ENCODE measurements at regions not wholly inside any gene's neighbourhood (a gene's known extent, or its start where the extent isn't known, plus 50 kb on each side); places are given as distances from the start of the nearest gene placed in this dataset.

DNA sequence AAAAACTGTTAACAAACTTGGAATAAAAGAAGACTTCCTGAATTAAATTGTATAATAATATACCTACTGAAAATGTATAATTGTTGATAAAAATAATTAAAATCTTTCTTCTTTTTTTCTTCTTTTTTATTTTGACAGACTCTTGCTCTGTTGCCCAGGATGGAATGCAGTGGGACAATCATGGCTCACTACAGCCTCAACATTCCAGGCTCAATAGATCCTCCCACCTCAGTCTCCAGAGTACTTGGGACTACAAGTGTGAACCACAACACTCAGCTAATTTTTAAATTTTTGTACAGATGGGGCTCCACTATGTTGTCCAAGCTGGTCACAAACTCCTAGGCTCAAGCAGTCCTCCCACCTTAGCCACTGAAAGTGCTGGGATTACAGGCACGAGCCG, 1063.8 kb upstream of the CNTN5 start:
- WGBS (ENCODE audit: insufficient coverage): no CpG with 5 or more reads among the region's 2 CpGs
- Histone ChIP-seq H3K4me1 (ENCODE audit: control insufficient read depth in 2 of 2, insufficient read depth in 2 of 2, low read length in 2 of 2) (no peaks in the 10 kb centered on the region), H3K27ac (ENCODE audit: low read length in 2 of 2) (no peak overlapping the region), H3K27me3 (replicated peaks in 1 of 4; ENCODE audit: control extremely low read depth in 1 of 4, control insufficient read depth in 3 of 4, insufficient read depth in 4 of 4, low read length in 3 of 4) (no peaks in the 10 kb centered on the region), H3K9me3 (ENCODE audit: control extremely low read depth in 1 of 3, control insufficient read depth in 2 of 3, insufficient read depth in 1 of 3, low read length in 2 of 3) (no peaks in the 10 kb centered on the region), H4K20me1 (ENCODE audit: control insufficient read depth, insufficient read depth, low read length, poor library complexity, severe bottlenecking) (no peaks in the 10 kb centered on the region), H2AFZ (ENCODE audit: insufficient read depth, low read depth, low read length, poor library complexity, severe bottlenecking) (no peak overlapping the region), H3K36me3 (replicated peaks in 1 of 2; ENCODE audit: control extremely low read depth in 1 of 2, control insufficient read depth in 1 of 2, extremely low read depth in 1 of 2, insufficient read depth in 2 of 2, low read length in 1 of 2) (no peaks in the 10 kb centered on the region), H3K9ac (ENCODE audit: low read length) (no peak overlapping the region), H3K79me2 (ENCODE audit: control insufficient read depth, insufficient read depth, low read length) (no peaks in the 10 kb centered on the region), H3K4me2 (replicated peaks; ENCODE audit: low read depth, low read length, poor library complexity, severe bottlenecking) (no peak overlapping the region), H3K4me3 (ENCODE audit: control extremely low read depth in 1 of 5, extremely low read depth in 1 of 5, insufficient read depth in 1 of 5, low read depth in 2 of 5, low read length in 4 of 5) (no peak overlapping the region)
- ChIA-PET CTCF (no interaction called here), POLR2A (no interaction called here)
- H3K4me3 Mint-ChIP-seq: no peak overlapping the region
- TF ChIP-seq EZH2 (IDR thresholded peaks at IDR 0.05; ENCODE audit: borderline replicate concordance, insufficient read depth, low read depth, low read length, poor library complexity, severe bottlenecking): no peak
- no peak overlapping the region for H3K27ac Mint-ChIP-seq
- H3K9me3 Mint-ChIP-seq (ENCODE audit: insufficient read depth): peaks cover 8% of the 10 kb centered on the region
- DNase-seq: no peak
- ATAC-seq (ENCODE audit: low read depth): no peak
- H3K4me1 Mint-ChIP-seq: no peaks in the 10 kb centered on the region
- intact Hi-C loops (cut with micrococcal nuclease): no loop called here
- H3K27me3 Mint-ChIP-seq: no peaks in the 10 kb centered on the region

DNA sequence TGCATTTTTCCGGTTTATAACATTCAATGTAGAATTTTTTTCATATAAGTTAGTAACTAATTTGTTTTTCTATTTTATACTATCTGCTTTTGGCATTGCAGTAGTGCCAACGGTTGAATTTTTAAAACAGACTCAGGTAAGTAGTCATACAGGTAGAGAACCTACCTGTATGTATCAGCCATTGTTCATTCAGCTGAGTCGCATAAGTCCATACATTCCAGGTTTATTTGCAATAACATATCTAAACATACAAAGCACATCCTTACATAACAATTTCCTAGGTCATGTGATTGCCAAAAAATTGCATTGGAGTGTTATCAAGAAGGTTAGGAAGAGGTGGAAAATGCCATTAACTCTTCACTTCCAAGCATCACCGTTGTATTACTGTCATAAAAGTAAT, 1059.3 kb upstream of the CNTN5 start:
- ChIA-PET POLR2A (no interaction called here), CTCF (no interaction called here)
- Histone ChIP-seq H3K4me3 (ENCODE audit: control extremely low read depth in 1 of 5, extremely low read depth in 1 of 5, insufficient read depth in 1 of 5, low read depth in 2 of 5, low read length in 4 of 5) (no peak overlapping the region), H2AFZ (ENCODE audit: insufficient read depth, low read depth, low read length, poor library complexity, severe bottlenecking) (no peak overlapping the region), H3K9me3 (ENCODE audit: control extremely low read depth in 1 of 3, control insufficient read depth in 2 of 3, insufficient read depth in 1 of 3, low read length in 2 of 3) (no peaks in the 10 kb centered on the region), H3K27me3 (replicated peaks in 1 of 4; ENCODE audit: control extremely low read depth in 1 of 4, control insufficient read depth in 3 of 4, insufficient read depth in 4 of 4, low read length in 3 of 4) (no peaks in the 10 kb centered on the region), H3K36me3 (replicated peaks in 1 of 2; ENCODE audit: control extremely low read depth in 1 of 2, control insufficient read depth in 1 of 2, extremely low read depth in 1 of 2, insufficient read depth in 2 of 2, low read length in 1 of 2) (no peaks in the 10 kb centered on the region), H3K27ac (ENCODE audit: low read length in 2 of 2) (no peak overlapping the region), H3K79me2 (ENCODE audit: control insufficient read depth, insufficient read depth, low read length) (no peaks in the 10 kb centered on the region), H3K4me1 (ENCODE audit: control insufficient read depth in 2 of 2, insufficient read depth in 2 of 2, low read length in 2 of 2) (no peaks in the 10 kb centered on the region), H4K20me1 (ENCODE audit: control insufficient read depth, insufficient read depth, low read length, poor library complexity, severe bottlenecking) (no peaks in the 10 kb centered on the region), H3K4me2 (replicated peaks; ENCODE audit: low read depth, low read length, poor library complexity, severe bottlenecking) (no peak overlapping the region), H3K9ac (ENCODE audit: low read length) (no peak overlapping the region)
- intact Hi-C loops (cut with micrococcal nuclease): no loop called here
- Mint-ChIP-seq H3K4me3 (no peak overlapping the region), H3K4me1 (no peaks in the 10 kb centered on the region), H3K9me3 (ENCODE audit: insufficient read depth) (peaks cover 3% of the 10 kb centered on the region), H3K27ac (no peak overlapping the region), H3K27me3 (no peaks in the 10 kb centered on the region)
- ATAC-seq (ENCODE audit: low read depth) (no peak), DNase-seq (no peak)
- no peak for TF ChIP-seq EZH2 (IDR thresholded peaks at IDR 0.05; ENCODE audit: borderline replicate concordance, insufficient read depth, low read depth, low read length, poor library complexity, severe bottlenecking)
- TF ChIP-seq, protein P1, sequence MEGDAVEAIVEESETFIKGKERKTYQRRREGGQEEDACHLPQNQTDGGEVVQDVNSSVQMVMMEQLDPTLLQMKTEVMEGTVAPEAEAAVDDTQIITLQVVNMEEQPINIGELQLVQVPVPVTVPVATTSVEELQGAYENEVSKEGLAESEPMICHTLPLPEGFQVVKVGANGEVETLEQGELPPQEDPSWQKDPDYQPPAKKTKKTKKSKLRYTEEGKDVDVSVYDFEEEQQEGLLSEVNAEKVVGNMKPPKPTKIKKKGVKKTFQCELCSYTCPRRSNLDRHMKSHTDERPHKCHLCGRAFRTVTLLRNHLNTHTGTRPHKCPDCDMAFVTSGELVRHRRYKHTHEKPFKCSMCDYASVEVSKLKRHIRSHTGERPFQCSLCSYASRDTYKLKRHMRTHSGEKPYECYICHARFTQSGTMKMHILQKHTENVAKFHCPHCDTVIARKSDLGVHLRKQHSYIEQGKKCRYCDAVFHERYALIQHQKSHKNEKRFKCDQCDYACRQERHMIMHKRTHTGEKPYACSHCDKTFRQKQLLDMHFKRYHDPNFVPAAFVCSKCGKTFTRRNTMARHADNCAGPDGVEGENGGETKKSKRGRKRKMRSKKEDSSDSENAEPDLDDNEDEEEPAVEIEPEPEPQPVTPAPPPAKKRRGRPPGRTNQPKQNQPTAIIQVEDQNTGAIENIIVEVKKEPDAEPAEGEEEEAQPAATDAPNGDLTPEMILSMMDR (IDR thresholded peaks at IDR 0.05): no peak
- 100% methylated on average over 1 of the region's 4 CpGs for WGBS (ENCODE audit: insufficient coverage)
